GM18909 (cell line): ENCODE measurements at regions not wholly inside any gene's neighbourhood (a gene's known extent, or its start where the extent isn't known, plus 50 kb on each side); places are given as distances from the start of the nearest gene placed in this dataset.

Experiments
- ATAC-seq: cut with Tn5 transposase; IDR thresholded peaks from one replicate; pipeline ENCODE4 v1.9.1; 2021; ENCODE audit warnings: mild to moderate bottlenecking; ENCODE audit not compliant: unreplicated experiment, poor library complexity

DNA sequence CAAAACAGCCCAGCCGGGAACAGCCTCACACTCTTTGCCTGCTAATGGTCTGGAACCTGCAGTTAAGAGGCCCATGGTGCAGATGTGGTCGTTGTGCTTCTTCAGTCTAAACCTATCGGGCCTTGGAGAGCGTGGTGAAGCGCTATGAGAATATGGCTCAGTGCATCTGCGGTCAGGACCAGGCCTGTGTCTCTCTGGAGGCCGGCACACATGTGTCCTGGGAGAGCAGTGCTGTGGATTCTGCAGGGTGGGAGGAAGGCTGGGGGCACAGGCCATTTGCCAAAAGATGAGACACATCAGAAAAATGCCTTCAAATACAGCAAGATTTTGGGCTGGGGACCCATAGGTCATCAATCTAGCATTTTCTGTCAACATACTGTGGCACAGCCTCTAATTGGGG lies 231.5 kb upstream of the GLI3 start:
- ATAC-seq, result no peak

DNA sequence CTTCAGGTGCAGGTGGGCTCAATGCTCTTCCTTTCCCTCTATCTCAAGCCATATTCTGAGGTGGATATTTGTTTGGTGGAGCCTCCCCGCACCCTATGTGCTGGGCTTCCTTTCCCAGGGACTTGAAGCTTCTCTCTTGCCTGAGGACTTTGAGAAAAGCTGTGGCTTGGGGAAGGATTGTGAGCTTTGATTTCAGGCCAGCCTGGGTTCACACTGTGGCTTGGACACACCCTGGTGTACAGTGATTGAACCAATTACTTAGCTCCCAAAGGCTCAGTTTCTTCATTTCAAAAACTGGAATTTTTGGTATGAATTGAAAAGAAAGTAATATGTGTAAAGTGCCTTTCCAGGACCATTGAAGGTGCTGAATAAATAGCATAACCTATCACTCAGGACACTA lies 224.5 kb upstream of the GLI3 start:
- no peak for ATAC-seq

DNA sequence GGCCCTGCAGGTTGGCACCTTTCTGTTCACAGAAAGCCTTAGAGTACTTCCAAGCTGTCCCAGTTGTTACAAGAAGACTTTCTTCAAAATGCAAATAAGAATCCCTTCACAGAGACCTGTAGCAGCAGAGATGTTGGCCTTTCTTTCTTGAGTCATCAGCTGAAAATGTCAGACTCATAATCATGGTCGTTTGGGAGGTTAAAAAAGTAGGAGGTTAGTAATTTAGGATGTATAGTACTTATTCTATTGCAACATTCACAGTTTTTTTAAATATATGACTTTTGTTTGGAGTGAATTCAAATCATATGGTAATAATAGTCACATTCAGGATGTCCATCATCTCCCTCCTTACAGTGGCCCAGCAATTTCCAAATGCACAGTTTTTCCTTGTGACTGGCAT lies 223.9 kb upstream of the GLI3 start:
- no peak for ATAC-seq

DNA sequence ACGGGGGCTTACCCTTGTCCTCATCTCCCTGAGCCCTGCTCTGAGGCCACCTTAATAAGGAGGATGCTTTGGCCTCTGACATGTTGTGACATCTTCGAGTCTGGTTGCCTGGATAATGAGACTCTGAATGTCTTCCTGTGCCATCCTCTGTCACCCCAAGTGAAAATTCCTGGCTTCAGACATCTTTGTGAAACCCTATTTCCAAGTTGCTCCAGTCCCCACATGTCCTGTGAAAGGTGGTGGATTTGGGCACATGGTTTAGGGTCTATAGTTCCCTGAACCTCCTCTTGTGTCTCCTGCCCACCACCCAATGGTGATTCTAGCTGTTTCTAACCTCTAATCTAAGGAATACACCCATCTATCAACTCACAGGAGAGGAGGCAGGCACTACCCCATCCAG lies 223.1 kb upstream of the GLI3 start:
- no peak for ATAC-seq

DNA sequence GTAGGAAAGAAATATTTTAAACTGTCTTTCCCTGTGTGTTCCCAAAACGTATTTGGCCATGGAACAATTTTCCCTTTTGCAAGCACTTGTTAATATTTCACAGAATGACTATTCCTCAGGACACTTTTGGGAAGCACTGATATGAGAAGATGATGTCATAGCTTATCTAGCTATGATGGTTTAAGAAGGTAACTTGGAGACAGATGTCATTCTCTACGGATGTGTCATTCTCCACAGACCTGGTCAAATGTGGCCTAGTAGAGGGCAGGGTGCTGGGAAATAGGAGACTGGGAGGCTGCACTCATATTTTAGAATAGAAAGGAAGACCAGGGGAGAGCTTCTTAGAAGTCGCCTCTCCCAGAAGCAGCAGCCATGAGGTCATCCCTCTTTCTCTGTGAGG lies 220.7 kb upstream of the GLI3 start:
- no peak for ATAC-seq

DNA sequence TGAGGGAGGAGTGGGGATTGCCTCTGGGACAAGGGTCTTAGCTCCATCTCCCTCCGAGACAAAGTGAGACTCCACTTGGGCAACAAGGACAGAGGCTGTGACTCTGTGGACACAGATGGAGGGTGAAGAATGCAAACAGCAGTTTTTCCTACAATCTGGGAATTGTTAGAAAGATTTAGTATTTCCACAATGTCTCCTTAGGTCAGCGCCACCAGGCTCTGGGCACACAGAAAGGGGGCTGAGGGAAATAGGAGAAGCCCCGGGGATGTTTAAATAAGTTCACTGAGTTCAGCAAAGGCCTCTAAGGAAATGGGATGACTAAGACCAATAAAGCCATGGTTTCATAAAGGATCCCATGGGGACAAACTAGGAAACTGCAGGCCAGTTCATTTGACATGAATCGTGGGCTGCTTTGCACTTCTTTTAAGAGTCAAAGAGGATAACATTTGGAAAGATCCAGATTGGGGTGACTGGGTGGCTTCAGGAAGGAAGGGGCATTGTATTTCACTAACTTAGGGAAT lies 219.8 kb upstream of the GLI3 start:
- ATAC-seq, result no peak

DNA sequence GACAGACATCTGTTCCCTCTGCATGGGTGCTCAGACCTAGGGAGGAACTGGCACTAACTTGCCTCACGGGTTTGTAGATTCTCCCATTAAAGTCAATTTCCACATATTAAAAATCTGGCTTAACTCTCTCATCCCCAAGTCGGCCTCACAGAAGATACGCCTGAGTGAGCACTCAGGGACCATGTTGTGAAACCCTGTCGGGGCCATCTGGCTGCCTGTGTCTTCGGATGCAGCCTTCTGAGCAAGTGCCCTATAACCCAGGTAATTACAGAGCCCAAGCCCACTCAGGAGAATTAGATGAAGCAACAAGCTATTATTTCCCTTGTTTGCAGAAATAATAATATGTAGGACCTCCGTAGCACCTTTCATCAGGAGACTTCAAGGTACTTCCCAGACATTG lies 219.3 kb upstream of the GLI3 start:
- no peak for ATAC-seq

DNA sequence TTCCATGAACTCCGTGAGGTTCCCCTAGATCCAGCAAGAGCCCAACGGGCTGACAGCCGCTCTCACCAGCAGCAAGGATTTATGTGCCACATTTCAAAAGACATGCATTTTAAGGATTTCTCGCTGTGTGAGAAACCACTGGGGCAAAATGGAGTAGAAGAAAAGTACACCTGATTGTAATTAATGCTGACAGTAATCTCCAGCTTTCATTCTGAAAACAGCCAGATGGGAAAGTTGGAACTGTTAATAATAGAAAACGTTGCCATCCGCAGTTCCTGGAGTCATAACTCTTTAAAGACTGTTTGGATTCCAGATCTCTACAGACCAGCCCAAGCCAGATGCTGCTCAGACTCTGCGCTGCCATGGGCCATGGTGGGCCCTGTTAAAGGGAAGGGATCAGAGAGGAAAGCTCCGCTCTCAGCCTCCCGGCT lies 216.9 kb upstream of the GLI3 start:
- ATAC-seq, result no peak

DNA sequence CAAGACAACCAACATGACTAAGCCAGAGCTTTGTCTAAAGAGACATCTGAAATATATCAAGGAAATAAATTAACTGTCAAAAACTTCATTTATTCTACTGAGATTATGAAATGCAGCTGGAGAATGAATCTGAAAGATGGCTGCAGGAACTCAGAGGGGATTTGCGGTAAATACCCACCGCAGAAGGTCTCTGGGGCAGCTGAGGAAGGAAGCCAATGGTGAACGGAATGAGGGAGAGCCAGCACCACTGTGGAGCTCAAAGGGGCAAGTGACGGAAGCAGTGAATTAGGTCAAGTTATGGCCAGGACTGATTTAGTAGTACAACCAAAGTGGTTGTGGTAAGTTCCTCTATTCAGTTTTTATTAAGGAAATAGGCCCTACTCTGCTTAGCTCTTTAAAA lies 215.3 kb upstream of the GLI3 start:
- no peak for ATAC-seq

DNA sequence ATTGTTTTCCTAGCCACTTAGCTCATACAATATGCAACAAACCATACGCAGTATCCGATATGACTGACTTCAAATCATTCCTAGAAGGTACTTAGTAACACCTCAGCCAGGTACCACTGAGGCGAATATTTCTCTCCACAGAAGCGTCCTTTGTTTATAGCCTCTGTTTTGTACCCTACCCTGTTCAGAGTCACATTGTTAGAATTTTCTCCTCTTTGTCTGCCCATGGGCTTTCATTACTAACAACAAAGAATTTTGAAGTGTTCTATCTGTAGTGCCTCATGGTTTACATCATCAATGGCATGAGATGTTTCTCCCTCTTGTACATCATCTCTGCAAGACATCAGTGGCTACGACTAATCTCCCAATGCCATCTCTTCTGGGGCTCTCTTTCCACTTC lies 212.4 kb upstream of the GLI3 start:
- ATAC-seq, result no peak

DNA sequence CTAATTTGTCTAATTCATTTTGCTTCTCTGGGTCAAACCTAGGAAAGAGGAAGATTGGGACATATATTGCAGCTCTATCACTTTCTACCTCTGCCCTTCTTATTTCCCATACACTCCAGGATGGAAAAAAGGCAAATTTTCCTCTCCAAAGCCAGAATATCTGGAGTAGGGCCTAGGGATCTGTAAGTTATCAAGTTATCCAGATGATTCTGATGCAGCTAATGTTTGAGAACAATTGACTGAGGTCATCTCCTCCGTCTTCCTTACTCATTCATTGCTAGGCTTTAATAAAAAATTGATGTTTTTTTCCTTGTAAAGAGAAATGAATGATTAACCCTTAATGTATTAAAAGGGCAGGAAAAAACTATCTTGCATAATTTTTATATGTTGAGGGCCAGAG lies 211.9 kb upstream of the GLI3 start:
- no peak for ATAC-seq

DNA sequence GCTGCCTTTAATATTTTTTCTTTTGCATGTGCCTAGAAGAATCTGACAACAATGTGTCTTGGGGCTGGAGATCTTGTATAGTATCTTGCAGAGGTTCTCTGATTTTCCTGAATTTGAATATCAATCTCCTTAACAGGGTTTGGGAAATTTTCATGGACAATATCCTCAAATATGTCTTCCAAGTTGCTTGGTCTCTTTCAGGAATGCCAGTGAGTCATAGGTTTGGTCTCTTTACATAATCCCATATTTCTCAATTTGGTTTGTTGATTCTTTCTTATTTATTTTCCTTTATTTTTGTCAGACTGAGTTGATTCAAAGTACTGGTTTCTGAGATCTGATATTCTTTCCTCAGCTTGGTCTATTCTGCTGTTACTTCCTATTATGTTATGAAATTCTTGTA lies 208.7 kb upstream of the GLI3 start:
- ATAC-seq, result no peak

DNA sequence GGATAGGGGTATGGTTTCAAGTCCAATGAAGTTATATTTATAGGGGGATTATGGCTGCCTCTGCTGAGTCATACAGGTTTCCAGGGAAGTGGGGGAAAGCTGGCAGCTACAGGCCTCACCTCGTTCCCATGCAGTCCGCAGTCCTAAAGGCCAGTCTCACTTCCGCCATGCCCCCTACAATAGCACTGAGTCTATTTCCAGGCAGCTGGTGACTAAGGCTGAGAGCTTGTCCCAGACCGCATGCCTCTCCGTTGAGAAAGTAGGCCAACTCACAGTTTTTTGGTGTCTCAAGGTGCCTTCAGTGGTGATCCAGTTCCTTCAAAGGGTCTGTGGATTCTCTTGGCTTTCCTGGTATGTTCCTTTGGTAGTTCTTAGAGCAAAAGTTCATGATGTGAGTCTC lies 203.9 kb upstream of the GLI3 start:
- ATAC-seq, result no peak

DNA sequence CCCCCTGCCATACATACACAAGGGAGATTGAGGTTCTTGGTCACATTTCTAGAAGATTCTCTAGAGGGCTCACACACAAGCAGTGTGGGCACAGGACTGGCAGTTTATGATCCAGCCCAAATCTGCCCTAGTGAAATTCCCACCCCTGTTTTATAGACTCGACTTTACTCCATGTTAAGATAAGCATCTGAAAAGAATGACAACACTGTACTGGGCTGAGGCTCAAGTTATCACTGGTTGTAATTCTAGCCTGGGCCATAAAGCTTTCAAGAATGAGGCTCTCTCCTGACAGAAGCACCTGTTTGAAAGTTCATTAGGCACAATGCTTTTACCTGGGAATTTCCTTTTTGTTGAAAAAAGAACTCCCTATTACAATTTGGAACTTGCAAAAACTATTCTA lies 195.6 kb upstream of the GLI3 start:
- no peak for ATAC-seq

DNA sequence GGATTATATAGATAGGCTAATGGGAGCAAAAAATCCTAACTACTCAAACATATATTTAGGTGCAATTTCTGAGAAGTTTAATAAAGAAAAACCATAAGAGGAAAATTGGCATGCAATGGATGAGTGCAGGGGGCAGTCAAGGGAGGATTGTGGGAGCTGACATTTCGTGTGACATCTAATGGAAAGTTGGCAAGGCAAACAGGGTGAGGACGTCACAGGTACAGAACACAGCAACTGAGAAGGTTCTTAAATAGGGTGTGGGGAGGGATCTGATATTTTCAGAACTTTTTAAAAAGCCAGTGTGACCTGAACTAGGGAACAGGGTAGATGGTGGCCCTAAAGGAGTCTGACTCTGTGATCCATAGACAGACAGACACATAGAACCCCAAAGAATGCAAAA lies 194.9 kb upstream of the GLI3 start:
- ATAC-seq, result no peak

DNA sequence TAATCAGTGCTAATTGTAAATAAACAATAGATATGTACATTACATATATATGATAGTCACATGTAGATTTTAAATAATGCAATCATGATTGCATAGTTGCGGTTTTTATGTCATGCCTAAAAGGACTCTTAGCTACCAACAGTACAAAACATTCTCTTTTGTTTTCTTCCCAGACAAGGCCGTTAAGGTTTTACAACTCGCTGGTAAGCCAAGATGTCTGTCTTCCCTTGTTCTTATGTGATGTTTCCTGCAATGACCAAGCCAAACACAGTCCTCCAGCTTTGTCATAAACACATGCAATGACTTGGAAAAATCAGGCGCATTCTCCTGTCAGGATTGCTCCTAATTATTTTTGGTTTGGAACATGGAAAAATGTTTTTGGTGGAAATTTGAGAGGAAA lies 192.3 kb upstream of the GLI3 start:
- no peak for ATAC-seq

DNA sequence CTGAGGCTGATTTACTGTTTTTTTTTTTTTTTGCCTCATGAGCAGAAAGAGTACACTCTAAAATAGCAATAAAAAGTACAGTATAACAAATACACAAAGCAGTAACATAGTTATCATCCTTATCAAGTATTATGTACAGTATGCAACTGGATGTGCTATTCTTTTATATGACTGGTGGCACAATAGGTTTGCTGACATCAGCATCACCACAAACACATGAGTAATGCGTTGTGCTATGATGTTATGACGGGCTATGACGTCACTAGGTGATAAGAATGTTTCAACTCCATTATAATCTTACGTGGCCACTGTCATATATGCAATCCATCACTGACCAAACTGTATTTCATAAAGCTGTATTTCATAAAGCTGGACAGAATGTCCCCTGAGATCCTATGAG lies 189.2 kb upstream of the GLI3 start:
- ATAC-seq, result no peak

DNA sequence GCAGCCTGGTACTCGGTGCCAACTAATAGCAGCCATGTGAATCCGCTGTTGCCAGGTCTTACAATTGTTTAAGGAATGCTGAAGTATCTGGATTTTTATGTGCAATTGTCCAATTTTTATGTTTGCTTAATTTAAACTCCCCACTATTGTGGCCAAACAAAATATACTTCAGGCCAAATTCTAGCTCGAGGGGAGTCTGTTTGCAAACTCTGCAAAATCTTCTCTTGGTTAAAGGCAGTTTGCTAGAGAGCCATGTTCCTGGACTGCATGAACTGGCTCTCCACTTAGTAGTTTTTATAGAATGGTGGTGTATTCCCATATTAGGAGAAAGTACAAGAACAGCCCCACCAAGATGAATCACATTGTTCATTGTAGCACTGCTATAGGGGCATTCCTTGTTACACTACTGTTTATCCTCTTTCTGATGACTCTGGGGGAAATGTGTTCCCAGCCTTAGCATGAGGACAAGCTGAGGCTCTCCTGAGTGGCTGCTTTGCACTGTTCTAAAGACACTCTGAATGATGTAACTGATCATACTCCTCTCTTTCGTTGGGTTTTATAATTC lies 178.0 kb upstream of the GLI3 start:
- ATAC-seq, result no peak

DNA sequence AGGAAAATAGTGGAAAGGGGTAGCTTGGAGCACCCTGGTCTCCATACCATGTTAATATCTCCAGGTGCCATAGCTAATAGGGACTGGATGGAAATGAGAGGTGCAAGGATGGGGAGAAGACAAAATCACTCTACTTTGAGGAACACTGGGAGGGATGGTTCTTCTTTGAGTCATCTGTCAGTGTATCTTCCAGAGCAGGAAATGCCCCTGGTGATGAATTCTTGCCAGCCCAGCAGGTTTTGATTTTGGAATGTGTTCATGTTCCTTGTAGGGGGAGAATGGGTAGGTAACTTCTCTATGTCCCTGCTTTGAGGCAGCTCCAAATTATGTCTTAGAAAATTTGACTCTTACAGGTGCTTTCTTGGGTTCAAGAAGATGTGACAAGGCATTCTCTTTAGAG lies 177.0 kb upstream of the GLI3 start:
- no peak for ATAC-seq

DNA sequence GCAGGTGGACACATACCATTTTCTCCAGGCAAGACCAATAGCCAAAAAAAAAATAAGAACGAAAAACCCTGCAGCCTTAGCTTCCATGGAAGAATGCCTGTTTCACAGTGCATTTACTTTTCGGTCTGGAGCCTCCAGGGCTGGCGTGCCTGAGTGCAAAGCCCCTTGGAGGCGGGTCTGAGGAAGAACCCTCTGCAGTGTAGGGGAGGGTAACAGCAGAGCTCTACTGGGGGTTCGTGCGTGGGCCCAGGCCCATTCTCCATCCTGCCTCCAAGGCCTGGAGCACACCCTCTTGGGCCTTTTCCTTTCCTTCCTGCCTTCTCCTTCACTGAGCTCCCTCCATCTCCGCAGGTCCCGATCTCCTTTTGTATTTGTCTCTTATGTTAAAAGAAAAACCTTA lies 172.3 kb upstream of the GLI3 start:
- ATAC-seq, result no peak

DNA sequence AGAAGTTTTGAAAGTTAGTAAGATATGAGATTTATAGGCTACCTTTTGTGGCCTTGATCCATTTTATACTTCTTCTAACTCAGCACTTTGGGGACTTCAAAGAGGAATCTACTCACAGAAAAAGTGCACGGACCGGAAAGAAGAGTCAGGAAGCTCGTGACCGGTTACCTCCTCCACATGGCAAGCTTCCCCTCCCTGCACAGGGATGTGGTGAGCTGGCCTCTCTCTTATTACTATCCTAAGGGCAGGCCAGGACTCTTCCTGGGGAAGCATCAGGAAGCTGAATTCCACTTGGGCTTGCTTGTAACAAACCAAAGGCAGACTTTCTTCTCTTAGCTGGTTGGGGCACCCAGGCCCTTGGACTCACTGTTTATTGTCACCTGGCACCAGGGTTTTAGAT lies 170.8 kb upstream of the GLI3 start:
- no peak for ATAC-seq

DNA sequence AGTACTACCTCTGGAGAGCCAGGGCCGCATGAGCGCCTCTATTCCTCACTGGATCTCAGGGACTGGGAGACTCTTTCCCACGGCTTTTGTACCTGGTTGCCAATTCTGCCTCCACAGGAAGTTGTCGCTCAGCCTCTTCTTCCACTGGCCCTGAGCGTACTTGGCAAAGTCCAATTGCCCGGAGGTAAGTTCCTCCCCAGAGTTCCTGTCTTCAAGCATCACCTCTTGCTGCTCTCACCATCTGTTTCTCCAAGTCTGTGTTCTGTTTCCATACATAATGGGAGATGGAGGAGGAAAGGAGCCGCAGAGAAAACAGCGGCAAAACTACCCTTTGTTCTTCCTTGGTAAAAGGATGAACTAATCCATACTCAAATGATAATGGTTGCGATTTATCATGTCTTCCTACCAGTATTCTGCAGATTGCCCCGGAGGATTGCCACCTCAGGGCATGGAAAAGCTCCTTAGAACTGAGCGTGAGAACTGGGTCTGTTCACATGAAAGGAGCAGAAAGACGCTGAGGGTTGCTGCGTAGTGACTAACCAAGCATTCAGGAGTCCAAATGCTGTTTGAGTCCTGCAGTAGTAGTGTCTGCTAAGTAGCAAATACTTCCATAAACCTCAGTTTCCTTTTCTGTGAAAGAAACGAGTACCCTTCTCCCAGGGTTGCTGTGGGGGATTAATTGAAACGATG lies 170.2 kb upstream of the GLI3 start:
- no peak for ATAC-seq
